ENCODE measurements at regions not wholly inside any gene's neighbourhood (a gene's known extent, or its start where the extent isn't known, plus 50 kb on each side); places are given as distances from the start of the nearest gene placed in this dataset.

DNA sequence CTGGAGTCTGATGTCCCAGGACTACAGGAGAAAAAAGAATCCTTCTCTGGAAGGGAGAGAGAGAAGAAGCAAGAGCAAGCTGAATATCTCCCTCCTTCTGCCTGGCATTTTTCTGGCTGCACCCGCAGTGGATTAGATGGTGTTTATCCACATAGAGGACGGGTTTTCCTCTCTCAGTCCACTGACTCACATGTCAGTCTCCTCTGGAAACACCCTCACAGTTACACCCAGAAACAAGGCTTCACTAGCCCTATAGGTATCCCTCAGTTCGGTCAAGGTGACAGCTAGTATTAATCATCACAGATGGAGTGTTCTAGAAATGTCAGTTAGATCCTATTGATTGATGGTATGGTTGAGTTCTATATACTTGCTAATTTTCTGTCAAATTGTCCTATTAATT is 87.9 kb downstream of the RHOU start:
- TF ChIP-seq, protein P1, sequence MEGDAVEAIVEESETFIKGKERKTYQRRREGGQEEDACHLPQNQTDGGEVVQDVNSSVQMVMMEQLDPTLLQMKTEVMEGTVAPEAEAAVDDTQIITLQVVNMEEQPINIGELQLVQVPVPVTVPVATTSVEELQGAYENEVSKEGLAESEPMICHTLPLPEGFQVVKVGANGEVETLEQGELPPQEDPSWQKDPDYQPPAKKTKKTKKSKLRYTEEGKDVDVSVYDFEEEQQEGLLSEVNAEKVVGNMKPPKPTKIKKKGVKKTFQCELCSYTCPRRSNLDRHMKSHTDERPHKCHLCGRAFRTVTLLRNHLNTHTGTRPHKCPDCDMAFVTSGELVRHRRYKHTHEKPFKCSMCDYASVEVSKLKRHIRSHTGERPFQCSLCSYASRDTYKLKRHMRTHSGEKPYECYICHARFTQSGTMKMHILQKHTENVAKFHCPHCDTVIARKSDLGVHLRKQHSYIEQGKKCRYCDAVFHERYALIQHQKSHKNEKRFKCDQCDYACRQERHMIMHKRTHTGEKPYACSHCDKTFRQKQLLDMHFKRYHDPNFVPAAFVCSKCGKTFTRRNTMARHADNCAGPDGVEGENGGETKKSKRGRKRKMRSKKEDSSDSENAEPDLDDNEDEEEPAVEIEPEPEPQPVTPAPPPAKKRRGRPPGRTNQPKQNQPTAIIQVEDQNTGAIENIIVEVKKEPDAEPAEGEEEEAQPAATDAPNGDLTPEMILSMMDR (IDR thresholded peaks at IDR 0.05 in 4 of 5, conservative IDR thresholded peaks at IDR 0.05 in 1 of 5), result no peak
- no peak for TF ChIP-seq POLR2A (IDR thresholded peaks at IDR 0.05)

All from gastrocnemius medialis (tissue), 4 donors.